ENCODE measurements at regions not wholly inside any gene's neighbourhood (a gene's known extent, or its start where the extent isn't known, plus 50 kb on each side); places are given as distances from the start of the nearest gene placed in this dataset.

- DNase-seq = no peak
- H3K9me3 ChIP-seq = no peaks in the 10 kb centered on the region
- no peaks in the 10 kb centered on the region for H3K27me3 ChIP-seq
- H3K36me3 ChIP-seq = no peaks in the 10 kb centered on the region
- no peak for TF ChIP-seq CTCF (IDR thresholded peaks at IDR 0.05)
- TF ChIP-seq POLR2A (IDR thresholded peaks at IDR 0.05) = no peak
- no peaks in the 10 kb centered on the region for H3K4me1 ChIP-seq
- WGBS, 2 donors = 90 to 94% methylated on average over 2 of the region's 2 CpGs
- intact Hi-C loops (cut with DNase I) = no loop called here
- H3K27ac ChIP-seq = no peak overlapping the region
- no peak overlapping the region for H3K4me3 ChIP-seq (replicated peaks in 1 of 3)
Observed at GRCh38 chrX:12026481-12026880, 111.8 kb upstream of the FRMPD4 start.

GRCh38 chrX:12032082-12032481, 106.2 kb upstream of the FRMPD4 start:
- intact Hi-C loops (cut with DNase I) = no loop called here
- Histone ChIP-seq H3K36me3 (no peaks in the 10 kb centered on the region), H3K27ac (no peak overlapping the region), H3K4me1 (no peaks in the 10 kb centered on the region), H3K27me3 (no peaks in the 10 kb centered on the region), H3K4me3 (replicated peaks in 1 of 3) (no peak overlapping the region), H3K9me3 (no peaks in the 10 kb centered on the region)
- 80 to 94% methylated on average over 1 of the region's 1 CpG for WGBS, 2 donors
- TF ChIP-seq CTCF (IDR thresholded peaks at IDR 0.05) = no peak
- no peak for TF ChIP-seq POLR2A (IDR thresholded peaks at IDR 0.05)
- no peak for DNase-seq

GRCh38 chrX:12034741-12035140, 103.5 kb upstream of the FRMPD4 start:
- WGBS, 2 donors = 70 to 76% methylated on average over 6 of the region's 6 CpGs
- Histone ChIP-seq H3K9me3 (no peaks in the 10 kb centered on the region), H3K4me3 (replicated peaks in 1 of 3) (no peak overlapping the region), H3K36me3 (no peaks in the 10 kb centered on the region), H3K27me3 (no peaks in the 10 kb centered on the region), H3K4me1 (no peaks in the 10 kb centered on the region), H3K27ac (no peak overlapping the region)
- intact Hi-C loops (cut with DNase I) = no loop called here
- TF ChIP-seq POLR2A (IDR thresholded peaks at IDR 0.05) (no peak), CTCF (IDR thresholded peaks at IDR 0.05) (no peak)
- DNase-seq = no peak

GRCh38 chrX:12042615-12043014, 95.7 kb upstream of the FRMPD4 start:
- Histone ChIP-seq H3K4me3 (replicated peaks in 1 of 3) (no peak overlapping the region), H3K27ac (no peak overlapping the region), H3K4me1 (no peaks in the 10 kb centered on the region), H3K36me3 (no peaks in the 10 kb centered on the region), H3K9me3 (no peaks in the 10 kb centered on the region), H3K27me3 (no peaks in the 10 kb centered on the region)
- WGBS, 2 donors = 33 to 53% methylated on average over 4 of the region's 4 CpGs
- TF ChIP-seq POLR2A (IDR thresholded peaks at IDR 0.05) (no peak), CTCF (IDR thresholded peaks at IDR 0.05) (no peak)
- intact Hi-C loops (cut with DNase I) = no loop called here
- no peak for DNase-seq

GRCh38 chrX:12052109-12052508, 86.2 kb upstream of the FRMPD4 start:
- intact Hi-C loops (cut with DNase I) = no loop called here
- no peaks in the 10 kb centered on the region for H3K4me1 ChIP-seq
- H3K9me3 ChIP-seq = no peaks in the 10 kb centered on the region
- 78 to 96% methylated on average over 1 of the region's 1 CpG for WGBS, 2 donors
- TF ChIP-seq CTCF (IDR thresholded peaks at IDR 0.05) (no peak), POLR2A (IDR thresholded peaks at IDR 0.05) (no peak)
- no peak overlapping the region for H3K27ac ChIP-seq
- no peak overlapping the region for H3K4me3 ChIP-seq (replicated peaks in 1 of 3)
- DNase-seq = no peak
- no peaks in the 10 kb centered on the region for H3K27me3 ChIP-seq
- H3K36me3 ChIP-seq = no peaks in the 10 kb centered on the region

Measured in thyroid gland (tissue), 4 donors.